Endothelial cell of umbilical vein (primary cell): ENCODE measurements at regions not wholly inside any gene's neighbourhood (a gene's known extent, or its start where the extent isn't known, plus 50 kb on each side); places are given as distances from the start of the nearest gene placed in this dataset.

Experiments
- CTCF ChIP-seq, 2 donors: IDR thresholded peaks; 1 replicate in 1 of 2; 2 replicates in 1 of 2; pipeline ENCODE4 v1.5.1; 2011; ENCODE audit warnings: low read length in 2 of 2, mild to moderate bottlenecking in 2 of 2, moderate library complexity in 2 of 2, control low read depth in 1 of 2, inconsistent platforms in 1 of 2, low read depth in 1 of 2; ENCODE audit not compliant: insufficient read depth in 1 of 2; ENCODE audit errors: extremely low read depth in 1 of 2
- MYC ChIP-seq: IDR thresholded peaks from one replicate; pipeline ENCODE4 v1.6.1; 2011; ENCODE audit warnings: mild to moderate bottlenecking, low read depth, low read length

- TF ChIP-seq CTCF (IDR thresholded peaks at IDR 0.05; ENCODE audit: extremely low read depth in 1 of 2, insufficient read depth in 1 of 2, low read depth in 1 of 2, low read length in 2 of 2) (no peak), MYC (no peak)
Observed at GRCh38 chr6:14282854-14283505, 165.4 kb downstream of the CD83 start.
